ENCODE measurements at regions not wholly inside any gene's neighbourhood (a gene's known extent, or its start where the extent isn't known, plus 50 kb on each side); places are given as distances from the start of the nearest gene placed in this dataset.
"Not testable (repeated sequence)": the region's sequence is repeated elsewhere in the genome, so short reads cannot be mapped to it uniquely, and the experiment has no call there.

GRCh38 chr20:17834804-17835203 lies 133.8 kb downstream of the SNX5 start:
- no peak for DNase-seq

- peak; percentile 27 for DNase-seq
These were observed 133.4 kb downstream of the BANF2 start for GRCh38 chr20:17833036-17833674.

- DNase-seq, result no peak
These were observed 132.6 kb downstream of the BANF2 start for GRCh38 chr20:17832236-17832915.

- DNase-seq, result no peak
These were observed 128.9 kb downstream of the BANF2 start for GRCh38 chr20:17828598-17829144.

- DNase-seq, result no peak
These were observed 128.2 kb downstream of the BANF2 start for GRCh38 chr20:17827759-17828559.

- DNase-seq, result no peak
These were observed 127.3 kb downstream of the BANF2 start for GRCh38 chr20:17827079-17827478.

GRCh38 chr20:17825960-17826843 lies 126.4 kb downstream of the BANF2 start:
- DNase-seq, result peak; percentile 35

GRCh38 chr20:17825252-17825959 lies 125.6 kb downstream of the BANF2 start:
- no peak for DNase-seq

GRCh38 chr20:17824676-17825251 lies 125.0 kb downstream of the BANF2 start:
- no peak for DNase-seq

- no peak for DNase-seq
These were observed 123.8 kb downstream of the BANF2 start for GRCh38 chr20:17823409-17824144.

- DNase-seq, result no peak
These were observed 123.0 kb downstream of the BANF2 start for GRCh38 chr20:17822540-17823408.

GRCh38 chr20:17822039-17822438 lies 122.3 kb downstream of the BANF2 start:
- no peak for DNase-seq

GRCh38 chr20:17821606-17822005 lies 121.8 kb downstream of the BANF2 start:
- DNase-seq, result not testable (repeated sequence)

- DNase-seq, result no peak
These were observed 119.8 kb downstream of the BANF2 start for GRCh38 chr20:17819395-17820093.

- no peak for DNase-seq
These were observed 118.4 kb downstream of the BANF2 start for GRCh38 chr20:17818187-17818586.

- DNase-seq, result no peak
These were observed 117.2 kb downstream of the BANF2 start for GRCh38 chr20:17816804-17817587.

- no peak for DNase-seq
These were observed 111.8 kb downstream of the BANF2 start for GRCh38 chr20:17811628-17811965.

All from fibroblast of skin of right biceps (primary cell).